ENCODE measurements at regions not wholly inside any gene's neighbourhood (a gene's known extent, or its start where the extent isn't known, plus 50 kb on each side); places are given as distances from the start of the nearest gene placed in this dataset.

DNA sequence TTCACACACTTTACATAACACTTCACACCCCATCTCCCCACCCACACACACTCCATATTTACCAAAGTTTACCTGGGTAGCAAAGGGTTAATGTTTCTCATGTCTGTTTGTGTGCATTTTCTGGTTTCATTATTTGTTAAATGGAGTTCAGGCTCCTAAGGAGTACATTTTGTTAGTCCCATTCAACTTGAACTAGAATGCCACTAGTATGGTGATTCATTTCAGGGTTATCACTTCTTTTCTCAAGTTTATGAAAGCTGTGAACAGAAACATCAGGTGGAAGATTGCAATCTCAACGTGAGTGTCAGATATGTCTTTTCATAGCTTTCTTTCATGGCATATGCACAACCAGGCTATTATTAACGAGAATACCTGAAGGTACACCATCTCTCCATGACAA lies 1027.5 kb downstream of the GATA3 start:
- no peak for TF ChIP-seq TCF4 (CRISPR knock-in tag; IDR thresholded peaks at IDR 0.05; ENCODE audit: borderline replicate concordance)
- no peak for TF ChIP-seq TOX (CRISPR knock-in tag; IDR thresholded peaks at IDR 0.05; ENCODE audit: borderline replicate concordance)
- no peak for TF ChIP-seq RARB (CRISPR knock-in tag; IDR thresholded peaks at IDR 0.05)
- TF ChIP-seq, protein P1, sequence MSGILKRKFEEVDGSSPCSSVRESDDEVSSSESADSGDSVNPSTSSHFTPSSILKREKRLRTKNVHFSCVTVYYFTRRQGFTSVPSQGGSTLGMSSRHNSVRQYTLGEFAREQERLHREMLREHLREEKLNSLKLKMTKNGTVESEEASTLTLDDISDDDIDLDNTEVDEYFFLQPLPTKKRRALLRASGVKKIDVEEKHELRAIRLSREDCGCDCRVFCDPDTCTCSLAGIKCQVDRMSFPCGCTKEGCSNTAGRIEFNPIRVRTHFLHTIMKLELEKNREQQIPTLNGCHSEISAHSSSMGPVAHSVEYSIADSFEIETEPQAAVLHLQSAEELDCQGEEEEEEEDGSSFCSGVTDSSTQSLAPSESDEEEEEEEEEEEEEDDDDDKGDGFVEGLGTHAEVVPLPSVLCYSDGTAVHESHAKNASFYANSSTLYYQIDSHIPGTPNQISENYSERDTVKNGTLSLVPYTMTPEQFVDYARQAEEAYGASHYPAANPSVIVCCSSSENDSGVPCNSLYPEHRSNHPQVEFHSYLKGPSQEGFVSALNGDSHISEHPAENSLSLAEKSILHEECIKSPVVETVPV (CRISPR knock-in tag; IDR thresholded peaks at IDR 0.05): no peak
